Esophagus squamous epithelium (tissue), 5 donors: ENCODE measurements at regions not wholly inside any gene's neighbourhood (a gene's known extent, or its start where the extent isn't known, plus 50 kb on each side); places are given as distances from the start of the nearest gene placed in this dataset.

Experiments
- DNase-seq: peaks from one replicate; lab custom pipeline; 2025; lab: John Stamatoyannopoulos, UW
- H3K27ac ChIP-seq, 4 donors: fragments of 200-600 bp; sonication (generic); one replicate each; pipeline ENCODE4 v1.5.1; 2016 to 2019; ENCODE audit warnings: mild to moderate bottlenecking in 1 of 4
- H3K27me3 ChIP-seq, 4 donors: fragments of 200-600 bp; sonication (generic); 1 replicate in 3 of 4; 2 replicates in 1 of 4; pipeline versions ENCODE4 v1.5.1 to v1.6.0; 2017 to 2021; ENCODE audit warnings: antibody characterized with exemption in 1 of 4
- H3K36me3 ChIP-seq, 3 donors: fragments of 200-600 bp; sonication (generic); one replicate each; pipeline ENCODE4 v1.5.1; 2016 to 2019
- H3K4me1 ChIP-seq, 3 donors: fragments of 200-600 bp; sonication (generic); one replicate each; pipeline ENCODE4 v1.5.1; 2017 to 2019
- H3K4me3 ChIP-seq, 4 donors: fragments of 200-600 bp; sonication (generic); 1 replicate in 3 of 4; 2 replicates in 1 of 4; pipeline ENCODE4 v1.5.1; 2016 to 2019; ENCODE audit warnings: mild to moderate bottlenecking in 2 of 4, moderate library complexity in 1 of 4
- H3K9me3 ChIP-seq, 3 donors: fragments of 200-600 bp; sonication (generic); one replicate each; pipeline ENCODE4 v1.5.1; 2016 to 2019
- POLR2A ChIP-seq, 4 donors: fragments of 450-650 bp; IDR thresholded peaks; one replicate each; pipeline ENCODE4 v1.6.1; 2017; ENCODE audit warnings: antibody characterized with exemption in 4 of 4, mild to moderate bottlenecking in 4 of 4, moderate library complexity in 3 of 4
- WGBS, 2 donors: methylation state at CpG; one replicate each; pipeline ENCODE4 v1.1.5; 2018; 5-methylcytosine and 5-hydroxymethylcytosine counted together
- intact Hi-C: fragments of 100-400 bp; cut with DNase I; formaldehyde crosslinking; loops from one replicate; pipeline ENCODE4 v1.15.0; 2022
- TF ChIP-seq, protein P1 (sequence below), 6 experiments: fragments of 450-650 bp in 4 of 6; fragments of 200-600 bp in 2 of 6; sonication (generic) in 2 of 6; IDR thresholded peaks; one replicate each; pipeline ENCODE4 v1.5.1; 2016 to 2019; ENCODE audit warnings: antibody characterized with exemption in 6 of 6, mild to moderate bottlenecking in 4 of 6, moderate library complexity in 4 of 6
- donor health status: DM: yes; HTN: yes; CAD: no.

DNA sequence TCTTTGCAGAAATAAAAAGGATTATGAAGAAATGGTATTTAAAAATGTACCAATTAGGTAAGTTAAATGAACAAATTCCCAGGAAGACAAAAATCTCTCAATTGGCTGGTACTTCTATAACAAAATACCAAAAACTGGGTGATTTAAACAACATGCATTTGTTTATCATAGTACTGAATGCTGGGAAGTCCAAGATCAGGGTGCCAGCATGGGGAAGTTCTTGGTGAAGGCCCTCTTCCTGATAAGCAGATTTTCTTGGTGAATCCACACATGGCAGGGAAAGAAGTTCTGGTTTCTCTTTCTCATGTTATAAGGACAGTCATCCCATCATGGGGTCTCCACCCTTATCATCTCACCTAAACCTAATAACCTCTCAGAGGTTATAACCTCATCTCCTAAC is 271.6 kb upstream of the SETBP1 start:
- no peak for DNase-seq
- Histone ChIP-seq H3K4me1 (peaks cover 4 to 39% (median 11%) of the 10 kb centered on the region in 3 donors), H3K27ac (peak overlapping the region in 3 of 4 donors; percentile 38 to 57 (median 53)), H3K27me3 (no peaks in the 10 kb centered on the region), H3K36me3 (no peaks in the 10 kb centered on the region), H3K4me3 (no peak overlapping the region), H3K9me3 (no peaks in the 10 kb centered on the region)
- TF ChIP-seq POLR2A (IDR thresholded peaks at IDR 0.05) = no peak
- TF ChIP-seq, protein P1, sequence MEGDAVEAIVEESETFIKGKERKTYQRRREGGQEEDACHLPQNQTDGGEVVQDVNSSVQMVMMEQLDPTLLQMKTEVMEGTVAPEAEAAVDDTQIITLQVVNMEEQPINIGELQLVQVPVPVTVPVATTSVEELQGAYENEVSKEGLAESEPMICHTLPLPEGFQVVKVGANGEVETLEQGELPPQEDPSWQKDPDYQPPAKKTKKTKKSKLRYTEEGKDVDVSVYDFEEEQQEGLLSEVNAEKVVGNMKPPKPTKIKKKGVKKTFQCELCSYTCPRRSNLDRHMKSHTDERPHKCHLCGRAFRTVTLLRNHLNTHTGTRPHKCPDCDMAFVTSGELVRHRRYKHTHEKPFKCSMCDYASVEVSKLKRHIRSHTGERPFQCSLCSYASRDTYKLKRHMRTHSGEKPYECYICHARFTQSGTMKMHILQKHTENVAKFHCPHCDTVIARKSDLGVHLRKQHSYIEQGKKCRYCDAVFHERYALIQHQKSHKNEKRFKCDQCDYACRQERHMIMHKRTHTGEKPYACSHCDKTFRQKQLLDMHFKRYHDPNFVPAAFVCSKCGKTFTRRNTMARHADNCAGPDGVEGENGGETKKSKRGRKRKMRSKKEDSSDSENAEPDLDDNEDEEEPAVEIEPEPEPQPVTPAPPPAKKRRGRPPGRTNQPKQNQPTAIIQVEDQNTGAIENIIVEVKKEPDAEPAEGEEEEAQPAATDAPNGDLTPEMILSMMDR (IDR thresholded peaks at IDR 0.05) = no peak
- intact Hi-C loops = no loop called here

DNA sequence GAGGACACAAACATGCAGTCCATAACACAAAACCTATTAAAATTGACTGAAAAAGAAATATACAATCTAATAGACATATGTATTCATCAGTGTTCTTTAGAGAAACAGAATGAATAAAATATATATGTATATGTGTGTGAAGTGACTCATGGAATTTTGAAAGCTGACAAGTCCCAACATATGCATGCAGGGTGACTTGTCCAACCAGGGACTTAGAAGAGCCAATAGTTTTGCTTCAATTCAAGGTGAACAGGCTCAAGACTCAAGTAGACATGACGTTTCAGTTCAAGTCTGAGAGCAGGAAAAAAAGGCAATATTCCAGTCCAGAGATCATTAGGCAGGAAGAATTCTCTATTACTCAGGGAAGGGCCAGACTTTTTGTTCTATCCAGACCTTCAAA is 271.2 kb upstream of the SETBP1 start:
- no peaks in the 10 kb centered on the region for H3K9me3 ChIP-seq
- H3K27me3 ChIP-seq = no peaks in the 10 kb centered on the region
- no peak for DNase-seq
- 36 to 70% methylated on average over 1 of the region's 1 CpG for WGBS, 2 donors
- intact Hi-C loops = no loop called here
- no peaks in the 10 kb centered on the region for H3K36me3 ChIP-seq
- no peak overlapping the region for H3K4me3 ChIP-seq
- no peak for TF ChIP-seq POLR2A (IDR thresholded peaks at IDR 0.05)
- TF ChIP-seq, protein P1 (IDR thresholded peaks at IDR 0.05) = no peak
- peaks cover 4 to 39% (median 11%) of the 10 kb centered on the region in 3 donors for H3K4me1 ChIP-seq
- H3K27ac ChIP-seq = peak overlapping the region in 3 of 4 donors; percentile 38 to 71 (median 53)

DNA sequence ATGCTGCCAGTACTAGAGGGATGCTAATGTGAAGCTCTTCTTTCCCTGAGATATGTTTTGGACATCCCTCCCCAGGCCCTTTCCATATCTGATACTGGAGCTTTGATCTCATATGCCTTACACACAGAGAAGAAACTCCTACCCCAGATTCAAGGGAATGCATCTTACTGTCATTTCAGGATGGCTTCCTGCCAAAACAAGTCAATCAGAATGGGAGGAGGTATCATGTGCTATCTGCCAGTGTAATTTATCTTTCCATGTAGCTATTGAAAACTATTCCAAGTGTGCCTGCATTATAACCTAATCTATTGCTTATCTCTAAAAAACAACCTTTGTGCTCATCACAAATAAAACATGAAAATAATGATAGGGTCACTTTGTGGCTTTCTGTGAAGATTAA is 269.9 kb upstream of the SETBP1 start:
- peaks cover 4 to 39% (median 11%) of the 10 kb centered on the region in 3 donors for H3K4me1 ChIP-seq
- H3K27me3 ChIP-seq = no peaks in the 10 kb centered on the region
- H3K9me3 ChIP-seq = no peaks in the 10 kb centered on the region
- intact Hi-C loops = no loop called here
- no peak for DNase-seq
- no peaks in the 10 kb centered on the region for H3K36me3 ChIP-seq
- H3K27ac ChIP-seq = no peak overlapping the region
- no peak overlapping the region for H3K4me3 ChIP-seq
- no peak for TF ChIP-seq POLR2A (IDR thresholded peaks at IDR 0.05)
- TF ChIP-seq, protein P1 (IDR thresholded peaks at IDR 0.05) = no peak

DNA sequence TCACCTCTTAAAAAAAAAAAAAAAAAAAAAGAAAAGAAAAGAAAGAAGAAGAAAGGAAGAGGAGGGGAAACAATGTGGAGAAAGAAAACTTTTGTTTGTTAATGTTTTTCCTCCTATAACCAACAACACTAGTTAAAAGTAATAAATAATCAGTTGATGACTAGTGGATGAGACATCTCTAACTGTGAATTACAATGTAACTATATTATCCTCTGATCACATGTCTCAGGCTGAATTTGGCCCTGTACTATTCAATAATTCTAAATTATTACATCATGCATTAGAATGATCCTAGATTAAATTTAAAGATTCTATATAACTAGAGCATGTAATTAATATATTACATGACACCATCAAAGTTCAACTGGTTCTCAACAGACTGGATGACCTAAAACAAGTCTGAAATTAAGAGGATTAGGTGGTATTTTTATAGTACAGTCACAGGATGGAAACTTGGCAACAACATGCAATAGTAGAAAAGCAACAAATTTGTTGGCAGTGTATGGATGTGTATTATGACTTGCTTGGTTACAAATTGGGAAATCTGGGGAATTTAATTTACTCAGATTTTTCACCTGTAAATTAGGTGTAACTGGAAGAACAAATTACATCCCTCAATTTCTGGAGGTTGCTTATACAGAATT is 269.3 kb upstream of the SETBP1 start:
- no peaks in the 10 kb centered on the region for H3K36me3 ChIP-seq
- H3K27me3 ChIP-seq = no peaks in the 10 kb centered on the region
- no peak for TF ChIP-seq POLR2A (IDR thresholded peaks at IDR 0.05)
- TF ChIP-seq, protein P1 (IDR thresholded peaks at IDR 0.05) = no peak
- DNase-seq = no peak
- intact Hi-C loops = no loop called here
- H3K4me1 ChIP-seq = peaks cover 4 to 39% (median 11%) of the 10 kb centered on the region in 3 donors
- H3K4me3 ChIP-seq = no peak overlapping the region
- no peaks in the 10 kb centered on the region for H3K9me3 ChIP-seq
- H3K27ac ChIP-seq = peak overlapping the region in 1 of 4 donors; percentile 53

DNA sequence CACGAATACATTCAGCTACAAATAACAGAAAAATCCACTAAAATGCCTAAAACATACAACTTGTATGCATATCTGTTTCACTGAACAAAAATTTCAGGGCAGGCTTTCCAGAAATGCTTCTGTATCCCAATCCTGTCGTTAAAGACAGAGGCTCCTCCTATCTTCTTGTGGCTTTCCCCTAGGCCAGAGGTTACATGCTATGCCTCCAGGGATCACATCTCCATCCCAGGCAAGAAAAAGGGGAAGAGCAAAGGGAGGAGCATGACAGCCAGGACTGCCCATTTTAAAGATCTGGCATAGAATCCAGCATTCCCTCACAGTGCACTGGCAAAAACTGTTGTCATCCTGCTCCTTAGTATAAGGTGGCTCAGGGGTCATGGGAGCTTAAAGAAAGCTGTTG is 268.7 kb upstream of the SETBP1 start:
- H3K4me3 ChIP-seq = no peak overlapping the region
- no peaks in the 10 kb centered on the region for H3K9me3 ChIP-seq
- intact Hi-C loops = no loop called here
- WGBS, 2 donors = 31% methylated on average over 2 of the region's 2 CpGs
- H3K36me3 ChIP-seq = no peaks in the 10 kb centered on the region
- H3K27me3 ChIP-seq = no peaks in the 10 kb centered on the region
- H3K4me1 ChIP-seq = peaks cover 4 to 39% (median 11%) of the 10 kb centered on the region in 3 donors
- TF ChIP-seq, protein P1 (IDR thresholded peaks at IDR 0.05) = no peak
- no peak for TF ChIP-seq POLR2A (IDR thresholded peaks at IDR 0.05)
- peak overlapping the region in 1 of 4 donors; percentile 53 for H3K27ac ChIP-seq
- no peak for DNase-seq
